HCT116 (cell line): ENCODE measurements at regions not wholly inside any gene's neighbourhood (a gene's known extent, or its start where the extent isn't known, plus 50 kb on each side); places are given as distances from the start of the nearest gene placed in this dataset.

Experiments used
- ATAC-seq: fragments of 200-7000 bp; cut with Tn5 transposase; 2 replicates; pipeline ENCODE4 v1.9.1; 2020; ENCODE audit warnings: mild to moderate bottlenecking, moderate library complexity
- BruUV-seq: library from RNA; stranded (reverse); fragments of 400-500 nt; replicated peaks from 2 replicates; lab custom pipeline; 2021; lab: Mats Ljungman, UMichigan
- CTCF ChIA-PET: fragments of 300-600 bp; sonication (Branson Sonifier 250); formaldehyde crosslinking; loops from one replicate; lab custom pipeline; 2021; ENCODE audit warnings: antibody characterized with exemption; lab: Charles Lee
- POLR2A ChIA-PET: fragments of 300-600, 350-600 bp; sonication (Branson Sonifier 250); formaldehyde crosslinking; loops from one replicate; lab custom pipeline; 2021; ENCODE audit warnings: antibody characterized with exemption; lab: Charles Lee
- RAD21 ChIA-PET, 2 experiments: fragments of 300-600 bp; sonication (Branson Sonifier 250); formaldehyde crosslinking; loops; one replicate each; lab custom pipeline; 2023; ENCODE audit warnings: low total read pairs in 2 of 2; ENCODE audit not compliant: uncharacterized antibody in 2 of 2, unreplicated experiment in 2 of 2, low non-redundant PET in 1 of 2; lab: Charles Lee
- DNase-seq: peaks from one replicate; pipeline ENCODE4 v3.0.0-alpha.2; 2010; ENCODE audit warnings: low read depth, low spot score
- H2AFZ ChIP-seq: fragments of 200-600 bp; shearing (Covaris generic), sonication (generic); 2 replicates; pipeline ENCODE4 v1.6.1; 2017; ENCODE audit warnings: low read depth, mixed run types, mixed read lengths, antibody characterized with exemption, low read length; ENCODE audit not compliant: poor library complexity, severe bottlenecking
- H3K27ac ChIP-seq: 2 replicates; pipeline ENCODE4 v1.5.1; 2012; ENCODE audit warnings: low read depth, low read length
- H3K27me3 ChIP-seq: fragments of 200-600 bp; sonication (generic); 2 replicates; pipeline ENCODE4 v1.6.1; 2016; ENCODE audit warnings: mixed run types, low read length, mixed read lengths; ENCODE audit not compliant: insufficient read depth
- H3K36me3 ChIP-seq, 2 experiments: fragments of 200-500 bp in 1 of 2; fragments of 200-600 bp in 1 of 2; sonication (Bioruptor generic) in 1 of 2; sonication (generic) in 1 of 2; 2 replicates each; pipeline versions ENCODE4 v1.5.1 to v1.6.1; 2014 to 2016; ENCODE audit warnings: low read length in 2 of 2, inconsistent platforms in 1 of 2, mixed read lengths in 1 of 2, mixed run types in 1 of 2; ENCODE audit not compliant: insufficient read depth in 2 of 2, control insufficient read depth in 1 of 2
- H3K4me1 ChIP-seq, 2 experiments: fragments of 200-600 bp in 1 of 2; sonication (generic) in 1 of 2; 2 replicates each; pipeline versions ENCODE4 v1.5.1 to v1.6.1; 2012 to 2017; ENCODE audit warnings: low read length in 2 of 2, inconsistent platforms in 1 of 2, mild to moderate bottlenecking in 1 of 2, mixed read lengths in 1 of 2, mixed run types in 1 of 2, moderate library complexity in 1 of 2; ENCODE audit not compliant: insufficient read depth in 2 of 2, control insufficient read depth in 1 of 2
- H3K4me2 ChIP-seq: fragments of 200-600 bp; sonication (generic); 2 replicates; pipeline ENCODE4 v1.6.1; 2017; ENCODE audit warnings: mixed run types, low read length, mixed read lengths
- H3K4me3 ChIP-seq, 2 experiments: fragments of 200-600 bp in 1 of 2; sonication (generic) in 1 of 2; replicated peaks in 1 of 2; 2 replicates each; pipeline ENCODE4 v1.5.1; 2011 to 2016; ENCODE audit warnings: low read length in 2 of 2, control low read depth in 1 of 2, low read depth in 1 of 2, mild to moderate bottlenecking in 1 of 2, mixed read lengths in 1 of 2, mixed run types in 1 of 2
- H3K79me2 ChIP-seq: fragments of 200-600 bp; sonication (generic); 2 replicates; pipeline ENCODE4 v1.6.1; 2017; ENCODE audit warnings: mild to moderate bottlenecking, mixed run types, low read length, moderate library complexity, mixed read lengths; ENCODE audit not compliant: insufficient read depth
- H3K9ac ChIP-seq: fragments of 200-600 bp; sonication (generic); 2 replicates; pipeline ENCODE4 v1.6.1; 2016; ENCODE audit warnings: low read length, mixed read lengths
- H3K9me2 ChIP-seq: fragments of 200-600 bp; sonication (generic), shearing (Covaris generic); 2 replicates; pipeline ENCODE4 v1.6.1; 2017; ENCODE audit warnings: mixed run types, mild to moderate bottlenecking, moderate library complexity; ENCODE audit not compliant: insufficient read depth
- H3K9me3 ChIP-seq, 2 experiments: fragments of 200-500 bp in 1 of 2; fragments of 200-600 bp in 1 of 2; sonication (Bioruptor generic) in 1 of 2; sonication (generic) in 1 of 2; 2 replicates each; pipeline ENCODE4 v1.6.1; 2014 to 2017; ENCODE audit warnings: low read length in 2 of 2, mixed read lengths in 2 of 2, inconsistent platforms in 1 of 2, low read depth in 1 of 2, mild to moderate bottlenecking in 1 of 2, mixed run types in 1 of 2, moderate library complexity in 1 of 2; ENCODE audit not compliant: control insufficient read depth in 1 of 2, insufficient read depth in 1 of 2
- H4K20me1 ChIP-seq: fragments of 200-600 bp; sonication (generic), shearing (Covaris generic); 2 replicates; pipeline ENCODE4 v1.6.1; 2017; ENCODE audit warnings: mixed run types, mild to moderate bottlenecking, moderate library complexity; ENCODE audit not compliant: insufficient read depth
- EZH2 ChIP-seq: fragments of 200-600 bp; sonication (generic); IDR thresholded peaks from 2 replicates; pipeline ENCODE4 v1.6.1; 2017; ENCODE audit warnings: antibody characterized with exemption, mixed run types
- POLR2AphosphoS5 ChIP-seq: IDR thresholded peaks from 2 replicates; pipeline ENCODE4 v1.6.1; 2011; ENCODE audit warnings: mild to moderate bottlenecking, low read depth, low read length, moderate library complexity
- RAD21 ChIP-seq: IDR thresholded peaks from 2 replicates; pipeline ENCODE4 v1.6.1; 2012; ENCODE audit warnings: low read depth, mild to moderate bottlenecking
- SP1 ChIP-seq: IDR thresholded peaks from 2 replicates; pipeline ENCODE4 v1.6.1; 2012; ENCODE audit warnings: low read depth
- YY1 ChIP-seq: IDR thresholded peaks from 2 replicates; pipeline ENCODE4 v1.6.1; 2011; ENCODE audit warnings: low read length, low read depth, moderate library complexity, mild to moderate bottlenecking; ENCODE audit not compliant: insufficient replicate concordance; ENCODE audit errors: extremely low read depth
- intact Hi-C: fragments of 100-400 bp; cut with micrococcal nuclease; formaldehyde crosslinking; loops from 2 replicates; pipeline ENCODE4 v1.10.0; 2022

DNA sequence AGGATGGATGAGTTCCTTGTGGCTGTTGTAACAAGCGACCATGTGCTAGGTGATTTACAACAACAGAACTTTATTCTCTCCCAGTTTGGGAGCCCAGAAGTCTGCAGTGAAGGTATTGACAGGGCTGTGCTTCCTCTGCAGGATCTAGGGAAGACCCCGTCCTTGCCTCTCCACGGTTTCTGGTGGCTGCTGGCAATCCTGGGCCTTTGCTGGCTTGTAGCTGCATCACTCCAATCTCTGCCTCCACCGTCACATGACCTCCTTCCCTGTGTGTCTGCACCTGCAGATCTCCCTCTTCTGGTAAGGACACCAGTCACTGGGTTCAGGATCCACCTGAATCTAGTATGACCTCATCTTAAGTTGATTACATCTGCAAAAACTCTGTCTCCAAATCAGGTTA is 115.6 kb downstream of the GLRX3 start:
- Histone ChIP-seq H3K36me3 (no peaks in the 10 kb centered on the region), H4K20me1 (no peaks in the 10 kb centered on the region), H3K4me1 (no peaks in the 10 kb centered on the region), H3K9me3 (no peaks in the 10 kb centered on the region), H3K9me2 (no peaks in the 10 kb centered on the region), H2AFZ (no peak overlapping the region), H3K4me2 (no peak overlapping the region), H3K4me3 (no peak overlapping the region), H3K27me3 (no peaks in the 10 kb centered on the region), H3K9ac (no peak overlapping the region), H3K27ac (no peak overlapping the region), H3K79me2 (no peaks in the 10 kb centered on the region)
- ChIA-PET POLR2A (no interaction called here), CTCF (no interaction called here), RAD21 (no interaction called here)
- intact Hi-C loops: no loop called here
- no peak for DNase-seq
- no peak for ATAC-seq
- BruUV-seq: no TSS peak
- TF ChIP-seq RAD21 (no peak), SP1 (no peak)

DNA sequence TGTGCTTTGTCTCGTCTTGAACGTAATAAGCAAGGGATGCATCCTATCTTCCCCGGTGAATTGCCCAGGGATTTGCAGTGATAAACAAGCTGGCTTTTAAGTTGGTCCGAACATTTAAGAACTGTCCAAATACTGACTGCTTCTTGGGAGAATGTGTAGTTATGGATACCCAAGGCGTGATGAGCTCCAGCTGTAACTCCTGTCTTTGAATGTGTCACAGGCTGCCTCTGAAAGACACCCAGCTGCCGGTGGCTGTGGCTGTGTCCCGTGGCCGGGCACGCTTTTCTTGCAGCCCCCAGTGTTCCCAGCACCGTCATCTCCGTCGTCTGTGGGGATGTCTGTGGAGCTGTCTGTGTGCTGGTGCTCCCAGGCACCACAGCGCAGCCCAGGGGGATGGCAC is 118.1 kb downstream of the GLRX3 start:
- ATAC-seq (no peak), DNase-seq (no peak)
- Histone ChIP-seq H3K4me2 (no peak overlapping the region), H2AFZ (no peak overlapping the region), H3K27me3 (no peaks in the 10 kb centered on the region), H3K9me3 (no peaks in the 10 kb centered on the region), H3K4me3 (no peak overlapping the region), H3K36me3 (no peaks in the 10 kb centered on the region), H3K9ac (no peak overlapping the region), H3K79me2 (no peaks in the 10 kb centered on the region), H3K27ac (no peak overlapping the region), H3K9me2 (no peaks in the 10 kb centered on the region), H3K4me1 (no peaks in the 10 kb centered on the region), H4K20me1 (no peaks in the 10 kb centered on the region)
- ChIA-PET RAD21 (no interaction called here), CTCF (no interaction called here), POLR2A (no interaction called here)
- intact Hi-C loops: no loop called here
- no TSS peak for BruUV-seq
- TF ChIP-seq POLR2AphosphoS5: no peak
- no peak for TF ChIP-seq EZH2
- no peak for TF ChIP-seq YY1
